ENCODE measurements at regions not wholly inside any gene's neighbourhood (a gene's known extent, or its start where the extent isn't known, plus 50 kb on each side); places are given as distances from the start of the nearest gene placed in this dataset.

GRCh38 chr2:35522450-35522849 lies 833.1 kb upstream of the CRIM1 start:
- H3K27me3 ChIP-seq (replicated peaks; ENCODE audit: control insufficient read depth, insufficient read depth, low read length) = no peaks in the 10 kb centered on the region
- peaks cover 9% of the 10 kb centered on the region; the same call in 1 of the 2 replicates for H3K9me3 ChIP-seq
- no peaks in the 10 kb centered on the region for H3K27me3 Mint-ChIP-seq (ENCODE audit: insufficient read depth, unreplicated experiment)
- H3K4me1 ChIP-seq = no peaks in the 10 kb centered on the region
- ChIA-PET CTCF (no interaction called here), POLR2A (no interaction called here)
- H3K4me3 ChIP-seq (ENCODE audit: low read depth, low read length) = no peak overlapping the region
- intact Hi-C loops (cut with micrococcal nuclease; ENCODE audit: unreplicated experiment) = no loop called here
- BruUV-seq (replicated peaks) = no TSS peak
- H3K9me3 Mint-ChIP-seq (ENCODE audit: unreplicated experiment) = peaks cover 14% of the 10 kb centered on the region
- DNase-seq = no peak
- no peak for TF ChIP-seq CTCF (IDR thresholded peaks at IDR 0.05; ENCODE audit: insufficient read depth in 1 of 2, low read depth in 1 of 2, low read length in 1 of 2, severe bottlenecking in 1 of 2, unreplicated experiment in 1 of 2)
- no peak overlapping the region for H3K4me3 Mint-ChIP-seq (ENCODE audit: unreplicated experiment)
- no peak overlapping the region for H3K27ac Mint-ChIP-seq (ENCODE audit: unreplicated experiment)
- no peaks in the 10 kb centered on the region for H3K4me1 Mint-ChIP-seq (ENCODE audit: low read depth, unreplicated experiment)
- H3K36me3 ChIP-seq (ENCODE audit: control insufficient read depth, insufficient read depth, low read length) = no peaks in the 10 kb centered on the region
- H3K36me3 Mint-ChIP-seq (ENCODE audit: insufficient read depth, unreplicated experiment) = no peaks in the 10 kb centered on the region

- Histone ChIP-seq H3K9me3 (no peaks in the 10 kb centered on the region; the same call in 1 of the 2 replicates), H3K4me1 (no peaks in the 10 kb centered on the region), H3K36me3 (ENCODE audit: control insufficient read depth, insufficient read depth, low read length) (no peaks in the 10 kb centered on the region), H3K27me3 (replicated peaks; ENCODE audit: control insufficient read depth, insufficient read depth, low read length) (no peaks in the 10 kb centered on the region), H3K4me3 (ENCODE audit: low read depth, low read length) (no peak overlapping the region)
- H3K4me3 Mint-ChIP-seq (ENCODE audit: unreplicated experiment) = no peak overlapping the region
- H3K36me3 Mint-ChIP-seq (ENCODE audit: insufficient read depth, unreplicated experiment) = no peaks in the 10 kb centered on the region
- TF ChIP-seq CTCF (IDR thresholded peaks at IDR 0.05; ENCODE audit: insufficient read depth in 1 of 2, low read depth in 1 of 2, low read length in 1 of 2, severe bottlenecking in 1 of 2, unreplicated experiment in 1 of 2) = no peak
- no peak for DNase-seq
- intact Hi-C loops (cut with micrococcal nuclease; ENCODE audit: unreplicated experiment) = no loop called here
- ChIA-PET CTCF (no interaction called here), POLR2A (no interaction called here)
- H3K9me3 Mint-ChIP-seq (ENCODE audit: unreplicated experiment) = peaks cover 6% of the 10 kb centered on the region
- H3K27me3 Mint-ChIP-seq (ENCODE audit: insufficient read depth, unreplicated experiment) = no peaks in the 10 kb centered on the region
- H3K27ac Mint-ChIP-seq (ENCODE audit: unreplicated experiment) = no peak overlapping the region
- H3K4me1 Mint-ChIP-seq (ENCODE audit: low read depth, unreplicated experiment) = no peaks in the 10 kb centered on the region
- no TSS peak for BruUV-seq (replicated peaks)
Observed at GRCh38 chr2:35510636-35511035, 844.9 kb upstream of the CRIM1 start.

- Mint-ChIP-seq H3K27ac (ENCODE audit: unreplicated experiment) (no peak overlapping the region), H3K4me1 (ENCODE audit: low read depth, unreplicated experiment) (no peaks in the 10 kb centered on the region), H3K4me3 (ENCODE audit: unreplicated experiment) (no peak overlapping the region), H3K9me3 (ENCODE audit: unreplicated experiment) (peaks cover 6% of the 10 kb centered on the region), H3K27me3 (ENCODE audit: insufficient read depth, unreplicated experiment) (no peaks in the 10 kb centered on the region), H3K36me3 (ENCODE audit: insufficient read depth, unreplicated experiment) (no peaks in the 10 kb centered on the region)
- no peak for DNase-seq
- intact Hi-C loops (cut with micrococcal nuclease; ENCODE audit: unreplicated experiment) = no loop called here
- Histone ChIP-seq H3K36me3 (ENCODE audit: control insufficient read depth, insufficient read depth, low read length) (no peaks in the 10 kb centered on the region), H3K4me3 (ENCODE audit: low read depth, low read length) (no peak overlapping the region), H3K27me3 (replicated peaks; ENCODE audit: control insufficient read depth, insufficient read depth, low read length) (no peaks in the 10 kb centered on the region), H3K9me3 (no peaks in the 10 kb centered on the region; the same call in 1 of the 2 replicates), H3K4me1 (no peaks in the 10 kb centered on the region)
- POLR2A ChIA-PET = no interaction called here
- CTCF ChIA-PET = no interaction called here
- BruUV-seq (replicated peaks) = no TSS peak
- no peak for TF ChIP-seq CTCF (IDR thresholded peaks at IDR 0.05; ENCODE audit: insufficient read depth in 1 of 2, low read depth in 1 of 2, low read length in 1 of 2, severe bottlenecking in 1 of 2, unreplicated experiment in 1 of 2)
Observed at GRCh38 chr2:35508601-35509000, 847.0 kb upstream of the CRIM1 start.

All from Caco-2 (cell line).